Breast epithelium (tissue), 4 donors: ENCODE measurements at regions not wholly inside any gene's neighbourhood (a gene's known extent, or its start where the extent isn't known, plus 50 kb on each side); places are given as distances from the start of the nearest gene placed in this dataset.

Experiments used
- DNase-seq, 2 donors: peaks; one replicate each; pipeline ENCODE4 v3.0.0-alpha.2; 2019; ENCODE audit warnings: low spot score in 2 of 2
- H3K27ac ChIP-seq, 2 donors: fragments of 200-600 bp; sonication (generic) in 1 of 2; one replicate each; pipeline ENCODE4 v1.5.1; 2016 to 2019; ENCODE audit warnings: mild to moderate bottlenecking in 1 of 2
- H3K27me3 ChIP-seq, 2 donors: fragments of 200-600 bp; sonication (generic) in 1 of 2; one replicate each; pipeline versions ENCODE4 v1.5.1 to v1.6.0; 2017 to 2019; ENCODE audit warnings: control low read depth in 1 of 2, mild to moderate bottlenecking in 1 of 2
- H3K36me3 ChIP-seq: fragments of 200-600 bp; one replicate; pipeline ENCODE4 v1.5.1; 2019
- H3K4me1 ChIP-seq, 2 donors: fragments of 200-600 bp; sonication (generic); one replicate each; pipeline ENCODE4 v1.5.1; 2016 to 2019; ENCODE audit warnings: control low read depth in 1 of 2
- H3K4me3 ChIP-seq, 3 donors: fragments of 200-600 bp; sonication (generic); 1 replicate in 2 of 3; 2 replicates in 1 of 3; pipeline ENCODE4 v1.5.1; 2016 to 2019; ENCODE audit warnings: mild to moderate bottlenecking in 3 of 3, moderate library complexity in 2 of 3
- H3K9me3 ChIP-seq, 2 donors: fragments of 200-600 bp; sonication (generic) in 1 of 2; one replicate each; pipeline ENCODE4 v1.5.1; 2016 to 2019; ENCODE audit warnings: control low read depth in 1 of 2
- CTCF ChIP-seq, 3 donors: fragments of 450-650 bp; IDR thresholded peaks; one replicate each; pipeline ENCODE4 v1.5.1; 2016 to 2017; ENCODE audit warnings: antibody characterized with exemption in 3 of 3, mild to moderate bottlenecking in 3 of 3, moderate library complexity in 3 of 3
- POLR2A ChIP-seq: fragments of 450-650 bp; IDR thresholded peaks from one replicate; pipeline ENCODE4 v1.6.1; 2016; ENCODE audit warnings: antibody characterized with exemption, mild to moderate bottlenecking, moderate library complexity
- POLR2AphosphoS5 ChIP-seq, 3 donors: sonication (generic); formaldehyde crosslinking; IDR thresholded peaks; one replicate each; pipeline ENCODE4 v1.6.1; 2017; ENCODE audit warnings: antibody characterized with exemption in 3 of 3
- intact Hi-C: fragments of 100-400 bp; cut with DNase I; formaldehyde crosslinking; loops from one replicate; pipeline ENCODE4 v1.15.1; 2023; ENCODE audit warnings: low total_unique reads

- Histone ChIP-seq H3K27ac (no peak overlapping the region), H3K4me1 (no peaks in the 10 kb centered on the region), H3K27me3 (no peaks in the 10 kb centered on the region), H3K9me3 (no peaks in the 10 kb centered on the region), H3K4me3 (no peak overlapping the region), H3K36me3 (no peaks in the 10 kb centered on the region)
- intact Hi-C loops: no loop called here
- TF ChIP-seq POLR2AphosphoS5 (IDR thresholded peaks at IDR 0.05) (no peak), CTCF (IDR thresholded peaks at IDR 0.05) (no peak), POLR2A (no peak)
- no peak for DNase-seq
Observed at GRCh38 chr4:44804301-44804700, 77.9 kb upstream of the GNPDA2 start.

DNA sequence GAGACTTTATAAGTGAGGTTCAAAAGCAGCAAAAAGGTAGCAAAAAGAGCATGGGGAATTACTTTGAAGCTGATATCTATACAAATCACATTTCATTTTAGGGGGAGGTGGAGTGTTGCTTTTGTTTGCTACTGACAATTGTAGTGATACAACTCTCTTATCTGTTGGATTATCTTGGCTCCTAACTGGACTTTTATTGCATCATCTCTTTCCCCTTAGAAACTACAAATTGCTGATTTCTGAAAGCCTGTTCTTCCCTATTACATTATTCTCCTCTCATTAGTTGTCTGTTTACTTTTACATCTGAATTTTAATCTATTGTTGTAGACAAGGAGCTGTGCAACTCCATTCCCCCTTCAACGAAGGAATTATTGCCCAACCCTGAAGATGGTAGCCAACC lies 75.0 kb upstream of the GNPDA2 start:
- Histone ChIP-seq H3K36me3 (peaks cover 5% of the 10 kb centered on the region), H3K27ac (no peak overlapping the region), H3K4me3 (no peak overlapping the region), H3K4me1 (no peaks in the 10 kb centered on the region), H3K27me3 (no peaks in the 10 kb centered on the region), H3K9me3 (peaks cover 10 to 21% of the 10 kb centered on the region in 2 donors)
- TF ChIP-seq POLR2AphosphoS5 (IDR thresholded peaks at IDR 0.05) (no peak), POLR2A (no peak), CTCF (IDR thresholded peaks at IDR 0.05) (no peak)
- DNase-seq: no peak
- intact Hi-C loops: no loop called here

GRCh38 chr4:44791831-44792230 lies 65.5 kb upstream of the GNPDA2 start:
- TF ChIP-seq CTCF (IDR thresholded peaks at IDR 0.05) (no peak), POLR2AphosphoS5 (IDR thresholded peaks at IDR 0.05) (no peak), POLR2A (no peak)
- Histone ChIP-seq H3K4me1 (no peaks in the 10 kb centered on the region), H3K36me3 (peaks cover 7% of the 10 kb centered on the region), H3K9me3 (peaks cover 0 to 18% of the 10 kb centered on the region in 2 donors), H3K27ac (no peak overlapping the region), H3K4me3 (no peak overlapping the region), H3K27me3 (no peaks in the 10 kb centered on the region)
- DNase-seq: no peak
- intact Hi-C loops: no loop called here

- Histone ChIP-seq H3K4me3 (no peak overlapping the region), H3K4me1 (no peaks in the 10 kb centered on the region), H3K27ac (no peak overlapping the region), H3K27me3 (no peaks in the 10 kb centered on the region), H3K9me3 (peaks cover 0 to 16% of the 10 kb centered on the region in 2 donors), H3K36me3 (no peaks in the 10 kb centered on the region)
- no peak for DNase-seq
- TF ChIP-seq CTCF (IDR thresholded peaks at IDR 0.05) (no peak), POLR2AphosphoS5 (IDR thresholded peaks at IDR 0.05) (no peak), POLR2A (no peak)
- intact Hi-C loops: no loop called here
Observed at GRCh38 chr4:44777115-44777514, 50.8 kb upstream of the GNPDA2 start.
